KMS-11 (cell line): ENCODE measurements at regions not wholly inside any gene's neighbourhood (a gene's known extent, or its start where the extent isn't known, plus 50 kb on each side); places are given as distances from the start of the nearest gene placed in this dataset.

ENCODE experiments used
- H2AFZ ChIP-seq: fragments of 200-600 bp; sonication (generic); 2 replicates; pipeline ENCODE4 v1.6.1; 2016; ENCODE audit warnings: antibody characterized with exemption, mixed run types, low read depth
- H3K27ac ChIP-seq: fragments of 200-600 bp; sonication (generic); 2 replicates; pipeline ENCODE4 v1.6.1; 2016; ENCODE audit warnings: mild to moderate bottlenecking, mixed run types
- H3K27me3 ChIP-seq: fragments of 200-600 bp; sonication (generic); 2 replicates; pipeline ENCODE4 v1.6.1; 2017; ENCODE audit warnings: mild to moderate bottlenecking, low read depth, mixed run types, moderate library complexity; ENCODE audit not compliant: insufficient read depth
- H3K36me3 ChIP-seq: fragments of 200-600 bp; sonication (generic); 2 replicates; pipeline ENCODE4 v1.6.1; 2017; ENCODE audit warnings: mild to moderate bottlenecking, mixed run types; ENCODE audit not compliant: insufficient read depth
- H3K4me1 ChIP-seq: fragments of 200-600 bp; sonication (generic); 2 replicates; pipeline ENCODE4 v1.6.1; 2016; ENCODE audit warnings: mild to moderate bottlenecking, low read depth, mixed run types; ENCODE audit not compliant: poor library complexity, severe bottlenecking
- H3K4me2 ChIP-seq: fragments of 200-600 bp; sonication (generic); 2 replicates; pipeline ENCODE4 v1.7.0; 2016; ENCODE audit warnings: mild to moderate bottlenecking, mixed run types
- H3K4me3 ChIP-seq: fragments of 200-600 bp; sonication (generic); IDR thresholded peaks from 2 replicates; pipeline ENCODE4 v1.6.1; 2017; ENCODE audit warnings: low read depth, low read length, mixed read lengths; ENCODE audit not compliant: insufficient read depth
- H3K79me2 ChIP-seq: fragments of 200-600 bp; sonication (generic); 2 replicates; pipeline ENCODE4 v1.6.1; 2016; ENCODE audit warnings: low read depth, mixed run types; ENCODE audit not compliant: insufficient read depth
- H3K9ac ChIP-seq: fragments of 200-600 bp; sonication (generic); 2 replicates; pipeline ENCODE4 v1.6.1; 2016; ENCODE audit warnings: mild to moderate bottlenecking, mixed run types
- H4K20me1 ChIP-seq: fragments of 200-600 bp; sonication (generic); 2 replicates; pipeline ENCODE4 v1.6.1; 2016; ENCODE audit warnings: mild to moderate bottlenecking, mixed run types; ENCODE audit not compliant: insufficient read depth
- CTCF ChIP-seq: fragments of 200-600 bp; sonication (generic); conservative IDR thresholded peaks from 2 replicates; pipeline ENCODE4 v1.6.1; 2017; ENCODE audit warnings: low read depth, mild to moderate bottlenecking, antibody characterized with exemption, low read length, moderate library complexity, mixed read lengths

DNA sequence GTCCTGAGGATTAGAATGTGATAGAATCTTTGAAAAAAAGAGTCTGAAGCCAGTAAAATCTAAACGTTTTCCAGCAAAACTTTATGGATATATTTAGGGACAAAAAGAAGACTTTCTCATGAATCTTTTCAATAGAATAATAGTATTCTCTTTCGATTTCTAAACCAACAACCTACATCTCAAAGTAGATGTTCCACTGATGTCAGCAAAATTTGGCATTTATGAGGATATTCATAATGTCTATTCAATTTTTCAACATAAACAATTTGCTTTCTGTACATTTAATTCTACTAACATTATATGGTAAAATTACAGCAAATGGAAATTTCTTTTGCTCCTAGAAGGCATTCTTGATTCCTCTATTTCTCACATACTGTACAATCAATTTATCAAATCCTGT, 886.5 kb downstream of the CENPC start:
- Histone ChIP-seq H3K4me1 (no peaks in the 10 kb centered on the region), H3K9ac (no peak overlapping the region), H3K4me2 (no peak overlapping the region), H3K27ac (no peak overlapping the region), H4K20me1 (no peaks in the 10 kb centered on the region), H3K79me2 (no peaks in the 10 kb centered on the region), H3K36me3 (no peaks in the 10 kb centered on the region), H2AFZ (no peak overlapping the region), H3K4me3 (no peak overlapping the region), H3K27me3 (no peaks in the 10 kb centered on the region)
- no peak for TF ChIP-seq CTCF

- no peak overlapping the region for H2AFZ ChIP-seq
- no peak for TF ChIP-seq CTCF
- H3K4me3 ChIP-seq: no peak overlapping the region
- H3K79me2 ChIP-seq: no peaks in the 10 kb centered on the region
- H3K4me1 ChIP-seq: no peaks in the 10 kb centered on the region
- no peak overlapping the region for H3K9ac ChIP-seq
- H3K27me3 ChIP-seq: no peaks in the 10 kb centered on the region
- H3K4me2 ChIP-seq: no peak overlapping the region
- no peaks in the 10 kb centered on the region for H3K36me3 ChIP-seq
- no peak overlapping the region for H3K27ac ChIP-seq
- H4K20me1 ChIP-seq: no peaks in the 10 kb centered on the region
Observed at GRCh38 chr4:66655505-66655904, 889.8 kb downstream of the CENPC start.

DNA sequence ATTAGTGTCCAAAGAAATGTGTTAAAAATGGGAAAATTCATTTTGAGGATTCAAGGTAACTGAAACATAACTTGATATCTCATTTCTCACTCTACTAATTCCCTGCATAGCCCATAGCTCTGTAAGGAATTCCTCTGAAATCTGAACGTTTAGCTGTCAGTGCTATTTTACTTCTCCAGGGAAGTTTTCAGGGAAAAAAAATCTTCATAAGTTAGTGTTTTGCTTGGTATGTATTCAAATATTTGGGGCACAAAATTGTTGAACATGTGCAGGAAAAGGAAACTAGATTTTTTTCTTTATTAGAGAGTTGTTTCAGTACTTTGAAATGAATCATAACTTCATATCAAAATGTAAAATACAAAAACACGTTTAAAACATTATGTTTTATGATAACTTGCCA, 891.4 kb downstream of the CENPC start:
- Histone ChIP-seq H2AFZ (no peak overlapping the region), H3K4me1 (no peaks in the 10 kb centered on the region), H4K20me1 (no peaks in the 10 kb centered on the region), H3K4me3 (no peak overlapping the region), H3K9ac (no peak overlapping the region), H3K27me3 (no peaks in the 10 kb centered on the region), H3K36me3 (no peaks in the 10 kb centered on the region), H3K79me2 (no peaks in the 10 kb centered on the region), H3K4me2 (no peak overlapping the region), H3K27ac (no peak overlapping the region)
- no peak for TF ChIP-seq CTCF

DNA sequence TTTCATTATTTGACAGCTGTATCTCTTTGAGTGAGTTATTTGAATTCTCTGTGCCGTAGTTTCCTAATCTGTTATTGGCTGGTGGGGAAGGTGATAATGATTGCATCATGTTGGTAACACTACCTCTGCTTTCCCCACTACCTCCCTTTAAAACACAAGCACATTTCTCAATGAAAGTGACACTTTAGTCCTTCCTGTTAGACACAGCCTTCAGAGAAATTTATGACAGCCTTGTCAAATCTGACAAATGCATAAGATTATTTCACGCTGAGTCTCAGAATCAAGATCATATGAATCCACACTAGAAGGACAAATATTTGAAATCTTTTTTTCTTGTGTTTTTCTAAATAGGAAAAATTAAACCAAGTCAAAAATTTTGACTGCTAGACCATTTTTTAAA, 896.1 kb downstream of the CENPC start:
- Histone ChIP-seq H3K9ac (no peak overlapping the region), H3K27me3 (no peaks in the 10 kb centered on the region), H3K27ac (no peak overlapping the region), H3K36me3 (no peaks in the 10 kb centered on the region), H3K79me2 (no peaks in the 10 kb centered on the region), H3K4me2 (no peak overlapping the region), H2AFZ (no peak overlapping the region), H3K4me3 (no peak overlapping the region), H4K20me1 (no peaks in the 10 kb centered on the region), H3K4me1 (no peaks in the 10 kb centered on the region)
- no peak for TF ChIP-seq CTCF

- Histone ChIP-seq H2AFZ (no peak overlapping the region), H3K4me1 (no peaks in the 10 kb centered on the region), H3K36me3 (no peaks in the 10 kb centered on the region), H3K4me3 (no peak overlapping the region), H3K9ac (no peak overlapping the region), H4K20me1 (no peaks in the 10 kb centered on the region), H3K27ac (no peak overlapping the region), H3K27me3 (no peaks in the 10 kb centered on the region), H3K79me2 (no peaks in the 10 kb centered on the region), H3K4me2 (no peak overlapping the region)
- no peak for TF ChIP-seq CTCF
Observed at GRCh38 chr4:66647926-66648325, 897.4 kb downstream of the CENPC start.
